ENCODE measurements at regions not wholly inside any gene's neighbourhood (a gene's known extent, or its start where the extent isn't known, plus 50 kb on each side); places are given as distances from the start of the nearest gene placed in this dataset.

GRCh38 chr22:19611590-19611989 lies 87.4 kb upstream of the CLDN5 start:
- DNase-seq (ENCODE audit: low read depth, low spot score) (no peak), ATAC-seq (no peak)
- no peaks in the 10 kb centered on the region; the same call in 1 of the 2 replicates for H3K27me3 ChIP-seq (ENCODE audit: insufficient read depth, low read length)
- no peak overlapping the region for H3K4me3 ChIP-seq (replicated peaks in 1 of 2; ENCODE audit: low read depth in 1 of 2, low read length in 2 of 2)
- H3K9ac ChIP-seq (ENCODE audit: low read length): no peak overlapping the region
- POLR2A ChIA-PET: no interaction called here
- H3K9me2 ChIP-seq (ENCODE audit: insufficient read depth): no peaks in the 10 kb centered on the region
- TF ChIP-seq POLR2A (IDR thresholded peaks at IDR 0.05; ENCODE audit: borderline replicate concordance, extremely low read depth, insufficient read depth, insufficient read length) (no peak), TCF7L2 (IDR thresholded peaks at IDR 0.05; ENCODE audit: borderline replicate concordance, extremely low read depth, insufficient read depth, insufficient read length) (no peak), CBX3 (IDR thresholded peaks at IDR 0.05; ENCODE audit: low read depth) (no peak), SRF (IDR thresholded peaks at IDR 0.05; ENCODE audit: low read depth) (no peak), ELF1 (IDR thresholded peaks at IDR 0.05; ENCODE audit: borderline replicate concordance, low read depth) (no peak), REST (IDR thresholded peaks at IDR 0.05; ENCODE audit: low read depth) (no peak), CEBPB (IDR thresholded peaks at IDR 0.05; ENCODE audit: low read depth) (no peak), RAD21 (IDR thresholded peaks at IDR 0.05; ENCODE audit: low read depth) (no peak), SIN3A (IDR thresholded peaks at IDR 0.05; ENCODE audit: low read depth) (no peak), EGR1 (IDR thresholded peaks at IDR 0.05; ENCODE audit: low read depth) (no peak), FOSL1 (IDR thresholded peaks at IDR 0.05; ENCODE audit: low read depth) (no peak), CTCF (IDR thresholded peaks at IDR 0.05 in 2 of 3, conservative IDR thresholded peaks at IDR 0.05 in 1 of 3; ENCODE audit: borderline replicate concordance in 1 of 3, insufficient read depth in 1 of 3, low read depth in 2 of 3, low read length in 2 of 3) (no peak), EZH2 (IDR thresholded peaks at IDR 0.05) (no peak), MAX (IDR thresholded peaks at IDR 0.05) (no peak), YY1 (IDR thresholded peaks at IDR 0.05; ENCODE audit: extremely low read depth, insufficient replicate concordance, low read depth, low read length) (no peak), POLR2AphosphoS5 (IDR thresholded peaks at IDR 0.05; ENCODE audit: low read depth, low read length) (no peak), ZFX (IDR thresholded peaks at IDR 0.05) (no peak), JUND (IDR thresholded peaks at IDR 0.05) (no peak), EZH2phosphoT487 (IDR thresholded peaks at IDR 0.05; ENCODE audit: borderline replicate concordance) (no peak)
- H3K27ac ChIP-seq (ENCODE audit: low read depth, low read length): no peak overlapping the region
- no TSS peak for BruUV-seq (replicated peaks)
- no peaks in the 10 kb centered on the region for H3K36me3 ChIP-seq (ENCODE audit: control insufficient read depth in 1 of 2, insufficient read depth in 2 of 2, low read length in 2 of 2)
- no peaks in the 10 kb centered on the region for H3K79me2 ChIP-seq (ENCODE audit: insufficient read depth, low read length)
- H3K4me2 ChIP-seq (ENCODE audit: low read length): no peak overlapping the region
- H2AFZ ChIP-seq (ENCODE audit: low read depth, low read length, poor library complexity, severe bottlenecking): no peak overlapping the region
- RAD21 ChIA-PET (ENCODE audit: low non-redundant PET in 1 of 2, low total read pairs in 2 of 2, uncharacterized antibody in 2 of 2, unreplicated experiment in 2 of 2): no interaction called here
- CTCF ChIA-PET: no interaction called here
- H4K20me1 ChIP-seq (ENCODE audit: insufficient read depth): no peaks in the 10 kb centered on the region
- no peaks in the 10 kb centered on the region for H3K9me3 ChIP-seq (ENCODE audit: control insufficient read depth in 1 of 2, insufficient read depth in 1 of 2, low read depth in 1 of 2, low read length in 2 of 2)
- intact Hi-C loops (cut with micrococcal nuclease): no loop called here
- no peaks in the 10 kb centered on the region for H3K4me1 ChIP-seq (ENCODE audit: control insufficient read depth in 1 of 2, insufficient read depth in 2 of 2, low read length in 2 of 2)
